Adrenal gland (tissue), 9 donors: ENCODE measurements at regions not wholly inside any gene's neighbourhood (a gene's known extent, or its start where the extent isn't known, plus 50 kb on each side); places are given as distances from the start of the nearest gene placed in this dataset.

Source experiments
- DNase-seq, 7 donors: peaks; one replicate each; pipeline ENCODE4 v3.0.0-alpha.2; 2019 to 2020
- H3K27ac ChIP-seq, 5 donors: fragments of 200-600 bp; sonication (generic) in 4 of 5; 1 replicate in 3 of 5; 2 replicates in 2 of 5; pipeline versions ENCODE4 v1.5.1 to v1.8.0; 2016 to 2020; ENCODE audit warnings: mild to moderate bottlenecking in 1 of 5
- H3K27me3 ChIP-seq: fragments of 200-600 bp; 2 replicates; pipeline ENCODE4 v1.8.0; 2021
- H3K36me3 ChIP-seq, 2 donors: fragments of 200-600 bp; replicated peaks in 1 of 2; 1 replicate in 1 of 2; 2 replicates in 1 of 2; pipeline versions ENCODE4 v1.5.1 to v1.8.0; 2018 to 2022
- H3K4me1 ChIP-seq, 2 donors: fragments of 200-600 bp; replicated peaks in 1 of 2; 1 replicate in 1 of 2; 2 replicates in 1 of 2; pipeline versions ENCODE4 v1.5.1 to v1.8.0; 2018 to 2021
- H3K4me3 ChIP-seq, 4 donors: fragments of 200-600 bp; sonication (generic) in 3 of 4; one replicate each; pipeline ENCODE4 v1.5.1; 2016 to 2018
- H3K9me3 ChIP-seq, 3 donors: fragments of 200-600 bp; sonication (generic) in 1 of 3; replicated peaks in 1 of 3; 1 replicate in 2 of 3; 2 replicates in 1 of 3; pipeline versions ENCODE4 v1.5.1 to v1.8.0; 2016 to 2021
- CTCF ChIP-seq, 6 experiments: fragments of 450-650 bp in 4 of 6; fragments of 200-600 bp in 2 of 6; sonication (generic) in 1 of 6; IDR thresholded peaks; 1 replicate in 5 of 6; 2 replicates in 1 of 6; pipeline versions ENCODE4 v1.5.1 to v1.8.0; 2016 to 2021; ENCODE audit warnings: antibody characterized with exemption in 6 of 6, mild to moderate bottlenecking in 2 of 6, moderate library complexity in 1 of 6
- POLR2A ChIP-seq, 2 donors: fragments of 450-650 bp; IDR thresholded peaks; one replicate each; pipeline ENCODE4 v1.6.1; 2017; ENCODE audit warnings: antibody characterized with exemption in 2 of 2, mild to moderate bottlenecking in 2 of 2, moderate library complexity in 1 of 2
- WGBS, 4 donors: extraction: QIAGEN DNeasy Blood & Tissue Kit in 2 of 4; methylation state at CpG; one replicate each; pipeline versions ENCODE4 v1.1.5 to v1.1.7; 2013 to 2017; 5-methylcytosine and 5-hydroxymethylcytosine counted together
- intact Hi-C, 2 donors: fragments of 100-400 bp; cut with DNase I; formaldehyde crosslinking; loops; one replicate each; pipeline versions ENCODE4 v1.14.1 to v1.15.0; 2022 to 2023
- donor health status: healthy with polysubstance abuse.
- donor health status: Bipolar disorder and iron deficiency.
- donor health status: DM: yes; HTN: yes; CAD: no.
- donor health status: DM: no; HTN: no; CAD: no.
- donor health status: DM: no; HTN: no; CAD: no.

- no peaks in the 10 kb centered on the region for H3K4me1 ChIP-seq
- intact Hi-C loops: no loop called here
- no peak overlapping the region for H3K4me3 ChIP-seq
- DNase-seq: no peak
- H3K27me3 ChIP-seq: no peaks in the 10 kb centered on the region
- no peaks in the 10 kb centered on the region for H3K9me3 ChIP-seq
- H3K36me3 ChIP-seq: no peaks in the 10 kb centered on the region
- no peak for TF ChIP-seq CTCF (IDR thresholded peaks at IDR 0.05)
- no peak for TF ChIP-seq POLR2A (IDR thresholded peaks at IDR 0.05)
- H3K27ac ChIP-seq: no peak overlapping the region
Observed at GRCh38 chr12:74119811-74120362, 417.7 kb upstream of the ATXN7L3B start.

DNA sequence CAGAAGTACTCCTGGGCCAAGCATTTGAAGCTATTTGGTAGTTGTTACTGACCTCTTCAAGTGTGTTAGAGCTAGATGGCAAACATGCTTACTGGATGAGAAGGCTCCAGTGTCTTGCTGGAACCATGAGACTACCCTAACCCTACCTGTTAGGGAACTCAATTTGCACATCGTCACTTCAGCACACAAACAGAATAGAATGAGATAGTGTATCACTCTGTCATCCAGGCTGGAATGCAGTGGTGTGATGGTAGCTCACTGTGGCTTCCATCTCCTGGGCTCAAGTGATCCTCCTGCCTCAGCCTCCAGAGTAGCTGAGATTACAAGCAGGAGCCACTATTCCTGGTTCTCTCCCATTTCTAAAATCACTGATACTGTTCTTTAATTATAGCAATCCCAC lies 417.0 kb upstream of the ATXN7L3B start:
- intact Hi-C loops: no loop called here
- no peak overlapping the region for H3K4me3 ChIP-seq
- TF ChIP-seq CTCF (IDR thresholded peaks at IDR 0.05) (no peak), POLR2A (IDR thresholded peaks at IDR 0.05) (no peak)
- no peaks in the 10 kb centered on the region for H3K9me3 ChIP-seq
- H3K4me1 ChIP-seq: no peaks in the 10 kb centered on the region
- H3K27me3 ChIP-seq: no peaks in the 10 kb centered on the region
- 44 to 81% (median 67%) methylated on average over 1 of the region's 1 CpG for WGBS, 4 donors
- no peak for DNase-seq
- H3K36me3 ChIP-seq: no peaks in the 10 kb centered on the region
- H3K27ac ChIP-seq: no peak overlapping the region

GRCh38 chr12:74129702-74130101 lies 407.9 kb upstream of the ATXN7L3B start:
- intact Hi-C loops: no loop called here
- Histone ChIP-seq H3K27me3 (no peaks in the 10 kb centered on the region), H3K36me3 (no peaks in the 10 kb centered on the region), H3K9me3 (no peaks in the 10 kb centered on the region), H3K4me3 (no peak overlapping the region), H3K4me1 (no peaks in the 10 kb centered on the region), H3K27ac (no peak overlapping the region)
- DNase-seq: no peak
- WGBS, 4 donors: 37 to 50% (median 40%) methylated on average over 2 of the region's 2 CpGs
- no peak for TF ChIP-seq CTCF (IDR thresholded peaks at IDR 0.05)
- no peak for TF ChIP-seq POLR2A (IDR thresholded peaks at IDR 0.05)

GRCh38 chr12:74144396-74144795 lies 393.2 kb upstream of the ATXN7L3B start:
- H3K4me1 ChIP-seq: no peaks in the 10 kb centered on the region
- no peaks in the 10 kb centered on the region for H3K36me3 ChIP-seq
- H3K9me3 ChIP-seq: no peaks in the 10 kb centered on the region
- no peak for DNase-seq
- 85 to 93% (median 89%) methylated on average over 4 of the region's 4 CpGs for WGBS, 4 donors
- no peak overlapping the region for H3K4me3 ChIP-seq
- intact Hi-C loops: no loop called here
- no peak overlapping the region for H3K27ac ChIP-seq
- H3K27me3 ChIP-seq: no peaks in the 10 kb centered on the region
- no peak for TF ChIP-seq CTCF (IDR thresholded peaks at IDR 0.05)
- no peak for TF ChIP-seq POLR2A (IDR thresholded peaks at IDR 0.05)
